GM23338 (cell line): ENCODE measurements at regions not wholly inside any gene's neighbourhood (a gene's known extent, or its start where the extent isn't known, plus 50 kb on each side); places are given as distances from the start of the nearest gene placed in this dataset.

Source experiments
- ATAC-seq: fragments of 200-7000 bp; cut with Tn5 transposase; 3 replicates; pipeline ENCODE4 v1.9.1; 2020
- DNase-seq: peaks from one replicate; pipeline ENCODE4 v3.0.0-alpha.2; 2015; ENCODE audit warnings: low spot score
- H2AFZ ChIP-seq: fragments of 200-600 bp; sonication (generic); 2 replicates; pipeline ENCODE4 v1.8.0; 2016; ENCODE audit warnings: antibody characterized with exemption, mild to moderate bottlenecking, moderate library complexity
- H3F3A ChIP-seq: fragments of 200-600 bp; sonication (generic); replicated peaks from 2 replicates; pipeline ENCODE4 v1.8.0; 2017; ENCODE audit warnings: antibody characterized with exemption, mixed run types, low read depth
- H3K27ac ChIP-seq: fragments of 200-600 bp; sonication (generic); 2 replicates; pipeline ENCODE4 v1.6.1; 2016; ENCODE audit warnings: low read depth
- H3K27me3 ChIP-seq: fragments of 200-600 bp; sonication (generic); 2 replicates; pipeline ENCODE4 v1.8.0; 2016; ENCODE audit warnings: mild to moderate bottlenecking, mixed run types, moderate library complexity; ENCODE audit not compliant: insufficient read depth
- H3K36me3 ChIP-seq: fragments of 200-600 bp; sonication (generic); 2 replicates; pipeline ENCODE4 v1.8.0; 2016; ENCODE audit warnings: mild to moderate bottlenecking; ENCODE audit not compliant: insufficient read depth
- H3K4me1 ChIP-seq: fragments of 200-600 bp; sonication (generic); 2 replicates; pipeline ENCODE4 v1.8.0; 2016; ENCODE audit warnings: mild to moderate bottlenecking, moderate library complexity; ENCODE audit not compliant: insufficient read depth
- H3K4me2 ChIP-seq: fragments of 200-600 bp; sonication (generic); 2 replicates; pipeline ENCODE4 v1.7.1; 2017; ENCODE audit warnings: mixed run types
- H3K4me3 ChIP-seq: fragments of 200-600 bp; sonication (generic); 2 replicates; pipeline ENCODE4 v1.6.1; 2016; ENCODE audit warnings: mixed run types
- H3K79me2 ChIP-seq: fragments of 200-600 bp; sonication (generic); replicated peaks from 2 replicates; pipeline ENCODE4 v1.8.0; 2017; ENCODE audit warnings: mild to moderate bottlenecking; ENCODE audit not compliant: insufficient read depth
- H3K9me2 ChIP-seq: fragments of 200-600 bp; sonication (generic); 2 replicates; pipeline ENCODE4 v1.8.0; 2017; ENCODE audit not compliant: insufficient read depth
- H4K20me1 ChIP-seq: fragments of 200-600 bp; sonication (generic); replicated peaks from 2 replicates; pipeline ENCODE4 v1.8.0; 2017; ENCODE audit warnings: mild to moderate bottlenecking; ENCODE audit not compliant: insufficient read depth
- H3K27ac Mint-ChIP-seq: 2 replicates; pipeline ENCODE4 v1.8.0; 2020; ENCODE audit warnings: inconsistent platforms, mild to moderate bottlenecking, moderate library complexity, mixed read lengths
- H3K27me3 Mint-ChIP-seq: 3 replicates; pipeline ENCODE4 v1.8.0; 2022; ENCODE audit warnings: low read depth, mild to moderate bottlenecking, moderate library complexity, mixed read lengths, inconsistent platforms; ENCODE audit not compliant: insufficient read depth, poor library complexity
- H3K36me3 Mint-ChIP-seq: 3 replicates; pipeline ENCODE4 v1.8.0; 2021; ENCODE audit warnings: low read depth, mild to moderate bottlenecking, inconsistent platforms, moderate library complexity, mixed read lengths
- H3K4me1 Mint-ChIP-seq: 3 replicates; pipeline ENCODE4 v1.8.0; 2020; ENCODE audit warnings: mild to moderate bottlenecking, inconsistent platforms, mixed read lengths
- H3K4me3 Mint-ChIP-seq: 3 replicates; pipeline ENCODE4 v1.8.0; 2021; ENCODE audit warnings: moderate library complexity, mild to moderate bottlenecking, inconsistent platforms, mixed read lengths
- H3K9me3 Mint-ChIP-seq: 3 replicates; pipeline ENCODE4 v1.8.0; 2020; ENCODE audit warnings: moderate library complexity, mild to moderate bottlenecking, inconsistent platforms, mixed read lengths
- ZNF114 ChIP-seq: fragments of 250-450 bp; sonication (Bioruptor Pico); IDR thresholded peaks from 2 replicates; pipeline ENCODE4 v1.5.0; 2020; ENCODE audit warnings: mild to moderate bottlenecking, moderate library complexity
- TF ChIP-seq, protein P1 (sequence below), 2 experiments: fragments of 200-600 bp in 1 of 2; sonication (generic) in 1 of 2; conservative IDR thresholded peaks; 2 replicates each; pipeline versions ENCODE4 v1.5.1 to v1.6.1; 2016 to 2017; ENCODE audit warnings: antibody characterized with exemption in 2 of 2, low read depth in 2 of 2, mild to moderate bottlenecking in 2 of 2, moderate library complexity in 1 of 2
- TF ChIP-seq, protein P2 (sequence below): IDR thresholded peaks from one replicate; pipeline ENCODE4 v1.6.1; 2018; ENCODE audit warnings: antibody characterized with exemption; ENCODE audit not compliant: unreplicated experiment

- H3K27me3 ChIP-seq = no peaks in the 10 kb centered on the region
- peaks cover 6% of the 10 kb centered on the region for H3K4me1 ChIP-seq
- no peak overlapping the region for H3K4me3 ChIP-seq
- Mint-ChIP-seq H3K36me3 (peaks cover 7% of the 10 kb centered on the region; the same call in 2 of the 3 replicates), H3K4me1 (peaks cover 24% of the 10 kb centered on the region), H3K4me3 (no peak overlapping the region), H3K27me3 (peaks cover 34% of the 10 kb centered on the region), H3K9me3 (peaks cover 9% of the 10 kb centered on the region), H3K27ac (no peak overlapping the region)
- no peaks in the 10 kb centered on the region for H3F3A ChIP-seq
- H3K4me2 ChIP-seq = peak overlapping the region; percentile 70
- no peaks in the 10 kb centered on the region for H4K20me1 ChIP-seq
- TF ChIP-seq ZNF114 = no peak
- TF ChIP-seq, protein P1, sequence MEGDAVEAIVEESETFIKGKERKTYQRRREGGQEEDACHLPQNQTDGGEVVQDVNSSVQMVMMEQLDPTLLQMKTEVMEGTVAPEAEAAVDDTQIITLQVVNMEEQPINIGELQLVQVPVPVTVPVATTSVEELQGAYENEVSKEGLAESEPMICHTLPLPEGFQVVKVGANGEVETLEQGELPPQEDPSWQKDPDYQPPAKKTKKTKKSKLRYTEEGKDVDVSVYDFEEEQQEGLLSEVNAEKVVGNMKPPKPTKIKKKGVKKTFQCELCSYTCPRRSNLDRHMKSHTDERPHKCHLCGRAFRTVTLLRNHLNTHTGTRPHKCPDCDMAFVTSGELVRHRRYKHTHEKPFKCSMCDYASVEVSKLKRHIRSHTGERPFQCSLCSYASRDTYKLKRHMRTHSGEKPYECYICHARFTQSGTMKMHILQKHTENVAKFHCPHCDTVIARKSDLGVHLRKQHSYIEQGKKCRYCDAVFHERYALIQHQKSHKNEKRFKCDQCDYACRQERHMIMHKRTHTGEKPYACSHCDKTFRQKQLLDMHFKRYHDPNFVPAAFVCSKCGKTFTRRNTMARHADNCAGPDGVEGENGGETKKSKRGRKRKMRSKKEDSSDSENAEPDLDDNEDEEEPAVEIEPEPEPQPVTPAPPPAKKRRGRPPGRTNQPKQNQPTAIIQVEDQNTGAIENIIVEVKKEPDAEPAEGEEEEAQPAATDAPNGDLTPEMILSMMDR (conservative IDR thresholded peaks at IDR 0.05; ENCODE audit: low read depth in 2 of 2) = peak; percentile 78 to 96
- no peaks in the 10 kb centered on the region for H3K9me2 ChIP-seq
- H3K79me2 ChIP-seq = no peaks in the 10 kb centered on the region
- H3K27ac ChIP-seq = no peak overlapping the region
- peak; percentile 97 for ATAC-seq
- no peaks in the 10 kb centered on the region for H3K36me3 ChIP-seq
- DNase-seq = peak; percentile 91
- peak overlapping the region; percentile 100 for H2AFZ ChIP-seq
Observed at GRCh38 chr17:77772461-77772897, 186.0 kb upstream of the TNRC6C start.

DNA sequence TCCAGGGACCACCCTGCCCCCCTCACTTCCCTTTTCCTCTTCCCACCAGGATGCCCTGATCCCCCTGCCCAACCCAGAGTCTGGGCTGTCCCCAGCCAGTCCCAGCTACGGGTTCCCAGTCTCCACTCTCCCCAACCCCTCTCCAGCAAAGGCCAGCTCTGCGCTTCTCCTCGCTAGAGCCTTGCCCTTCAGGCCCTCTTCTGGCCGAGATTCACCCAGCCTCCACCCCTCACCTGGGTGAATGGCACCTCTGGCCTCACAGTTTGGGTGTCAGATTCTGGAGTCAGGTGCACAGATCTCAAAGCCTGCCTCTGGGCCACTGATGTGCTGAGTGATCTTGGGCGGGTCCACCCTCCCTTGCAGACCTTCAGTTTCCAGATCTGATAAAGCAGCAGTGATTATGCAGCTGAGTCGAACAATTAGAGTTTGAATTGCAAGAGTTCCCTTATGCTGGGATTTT, 185.6 kb upstream of the TNRC6C start:
- TF ChIP-seq, protein P1 (conservative IDR thresholded peaks at IDR 0.05; ENCODE audit: low read depth in 2 of 2) = peak in 1 of 2 experiments; percentile 35; a peak in 2 of 4 replicates
- TF ChIP-seq, protein P2, sequence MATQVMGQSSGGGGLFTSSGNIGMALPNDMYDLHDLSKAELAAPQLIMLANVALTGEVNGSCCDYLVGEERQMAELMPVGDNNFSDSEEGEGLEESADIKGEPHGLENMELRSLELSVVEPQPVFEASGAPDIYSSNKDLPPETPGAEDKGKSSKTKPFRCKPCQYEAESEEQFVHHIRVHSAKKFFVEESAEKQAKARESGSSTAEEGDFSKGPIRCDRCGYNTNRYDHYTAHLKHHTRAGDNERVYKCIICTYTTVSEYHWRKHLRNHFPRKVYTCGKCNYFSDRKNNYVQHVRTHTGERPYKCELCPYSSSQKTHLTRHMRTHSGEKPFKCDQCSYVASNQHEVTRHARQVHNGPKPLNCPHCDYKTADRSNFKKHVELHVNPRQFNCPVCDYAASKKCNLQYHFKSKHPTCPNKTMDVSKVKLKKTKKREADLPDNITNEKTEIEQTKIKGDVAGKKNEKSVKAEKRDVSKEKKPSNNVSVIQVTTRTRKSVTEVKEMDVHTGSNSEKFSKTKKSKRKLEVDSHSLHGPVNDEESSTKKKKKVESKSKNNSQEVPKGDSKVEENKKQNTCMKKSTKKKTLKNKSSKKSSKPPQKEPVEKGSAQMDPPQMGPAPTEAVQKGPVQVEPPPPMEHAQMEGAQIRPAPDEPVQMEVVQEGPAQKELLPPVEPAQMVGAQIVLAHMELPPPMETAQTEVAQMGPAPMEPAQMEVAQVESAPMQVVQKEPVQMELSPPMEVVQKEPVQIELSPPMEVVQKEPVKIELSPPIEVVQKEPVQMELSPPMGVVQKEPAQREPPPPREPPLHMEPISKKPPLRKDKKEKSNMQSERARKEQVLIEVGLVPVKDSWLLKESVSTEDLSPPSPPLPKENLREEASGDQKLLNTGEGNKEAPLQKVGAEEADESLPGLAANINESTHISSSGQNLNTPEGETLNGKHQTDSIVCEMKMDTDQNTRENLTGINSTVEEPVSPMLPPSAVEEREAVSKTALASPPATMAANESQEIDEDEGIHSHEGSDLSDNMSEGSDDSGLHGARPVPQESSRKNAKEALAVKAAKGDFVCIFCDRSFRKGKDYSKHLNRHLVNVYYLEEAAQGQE = no peak
- DNase-seq (peak; percentile 32), ATAC-seq (peak; percentile 72)
- Mint-ChIP-seq H3K4me1 (peaks cover 24% of the 10 kb centered on the region), H3K36me3 (peaks cover 9% of the 10 kb centered on the region), H3K27me3 (peaks cover 34% of the 10 kb centered on the region), H3K27ac (no peak overlapping the region), H3K9me3 (peaks cover 12% of the 10 kb centered on the region), H3K4me3 (no peak overlapping the region)
- Histone ChIP-seq H3K4me2 (peak overlapping the region; percentile 70), H3F3A (no peaks in the 10 kb centered on the region), H3K4me1 (peaks cover 6% of the 10 kb centered on the region), H3K36me3 (no peaks in the 10 kb centered on the region), H2AFZ (peak overlapping the region; percentile 100), H3K79me2 (no peaks in the 10 kb centered on the region), H3K27me3 (no peaks in the 10 kb centered on the region), H3K27ac (no peak overlapping the region), H4K20me1 (no peaks in the 10 kb centered on the region), H3K9me2 (no peaks in the 10 kb centered on the region), H3K4me3 (no peak overlapping the region)
